Muscle layer of colon (tissue), 2 donors: ENCODE measurements at regions not wholly inside any gene's neighbourhood (a gene's known extent, or its start where the extent isn't known, plus 50 kb on each side); places are given as distances from the start of the nearest gene placed in this dataset.

Experiments
- H3K27ac ChIP-seq: one replicate; pipeline ENCODE4 v1.7.0; 2013; ENCODE audit warnings: low read depth, mild to moderate bottlenecking, low read length, moderate library complexity
- H3K27me3 ChIP-seq, 2 donors: one replicate each; pipeline ENCODE4 v1.7.0; 2013; ENCODE audit warnings: low read length in 2 of 2, mild to moderate bottlenecking in 2 of 2; ENCODE audit not compliant: insufficient read depth in 2 of 2, control insufficient read depth in 1 of 2
- H3K36me3 ChIP-seq: one replicate; pipeline ENCODE4 v1.7.0; 2013; ENCODE audit warnings: mild to moderate bottlenecking, low read length; ENCODE audit not compliant: insufficient read depth
- H3K4me1 ChIP-seq: one replicate; pipeline ENCODE4 v1.7.0; 2013; ENCODE audit warnings: mild to moderate bottlenecking, low read length; ENCODE audit not compliant: insufficient read depth
- H3K4me3 ChIP-seq, 2 donors: one replicate each; pipeline ENCODE4 v1.7.0; 2013; ENCODE audit warnings: low read length in 2 of 2, low read depth in 1 of 2, mild to moderate bottlenecking in 1 of 2, moderate library complexity in 1 of 2
- H3K9ac ChIP-seq: one replicate; pipeline ENCODE4 v1.7.0; 2013; ENCODE audit warnings: low read length
- H3K9me3 ChIP-seq: one replicate; pipeline ENCODE4 v1.7.0; 2013; ENCODE audit warnings: mild to moderate bottlenecking, low read length
- donor health status: abdominal sarcoma.
- donor health status: Adenocarcinoma of cecum.

DNA sequence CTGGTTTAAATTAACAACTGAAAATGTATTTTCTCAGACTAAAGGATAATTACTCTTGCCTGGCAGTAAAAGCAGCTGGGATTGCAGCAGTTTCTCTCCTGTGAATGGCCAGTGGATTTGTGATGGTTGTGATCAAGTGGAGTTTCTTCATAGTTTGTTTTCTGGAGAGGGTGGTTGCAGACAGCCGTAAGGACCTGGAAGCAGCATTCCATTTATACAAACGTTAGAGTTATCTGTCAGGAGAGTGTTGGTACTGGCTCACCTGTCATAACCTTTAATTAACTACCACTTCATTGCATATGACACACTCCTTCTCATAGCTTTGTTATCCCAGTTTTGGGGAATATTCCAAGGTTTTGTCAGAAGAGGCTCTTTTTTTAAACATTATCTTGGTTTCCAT, 258.4 kb upstream of the SLC10A2 start:
- H3K4me3 ChIP-seq, result no peak overlapping the region
- no peak overlapping the region for H3K9ac ChIP-seq
- no peak overlapping the region for H3K27ac ChIP-seq
- no peaks in the 10 kb centered on the region for H3K36me3 ChIP-seq
- no peaks in the 10 kb centered on the region for H3K9me3 ChIP-seq
- H3K27me3 ChIP-seq, result no peaks in the 10 kb centered on the region
- no peaks in the 10 kb centered on the region for H3K4me1 ChIP-seq

DNA sequence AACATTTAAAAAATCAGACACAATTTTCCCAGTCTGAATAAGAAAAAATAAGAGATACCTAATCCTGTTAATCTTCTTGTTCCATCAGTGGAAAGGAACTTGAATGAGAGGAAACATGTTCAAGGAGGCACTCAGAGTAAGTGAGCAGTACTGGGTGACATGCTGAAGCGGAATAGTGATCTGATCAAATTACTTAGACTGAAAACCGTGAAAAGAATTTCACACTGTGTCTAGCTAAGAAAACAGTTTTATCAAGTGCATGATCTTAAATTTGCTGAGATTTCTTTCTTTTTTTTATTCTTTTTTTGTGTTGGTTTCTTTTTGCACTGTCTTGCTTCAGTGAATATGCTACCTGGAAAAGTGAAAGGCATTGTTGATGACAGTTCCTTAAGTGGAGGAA, 249.5 kb upstream of the SLC10A2 start:
- no peak overlapping the region for H3K27ac ChIP-seq
- no peaks in the 10 kb centered on the region for H3K9me3 ChIP-seq
- H3K27me3 ChIP-seq, result no peaks in the 10 kb centered on the region
- H3K4me1 ChIP-seq, result no peaks in the 10 kb centered on the region
- H3K36me3 ChIP-seq, result no peaks in the 10 kb centered on the region
- no peak overlapping the region for H3K4me3 ChIP-seq
- no peak overlapping the region for H3K9ac ChIP-seq

DNA sequence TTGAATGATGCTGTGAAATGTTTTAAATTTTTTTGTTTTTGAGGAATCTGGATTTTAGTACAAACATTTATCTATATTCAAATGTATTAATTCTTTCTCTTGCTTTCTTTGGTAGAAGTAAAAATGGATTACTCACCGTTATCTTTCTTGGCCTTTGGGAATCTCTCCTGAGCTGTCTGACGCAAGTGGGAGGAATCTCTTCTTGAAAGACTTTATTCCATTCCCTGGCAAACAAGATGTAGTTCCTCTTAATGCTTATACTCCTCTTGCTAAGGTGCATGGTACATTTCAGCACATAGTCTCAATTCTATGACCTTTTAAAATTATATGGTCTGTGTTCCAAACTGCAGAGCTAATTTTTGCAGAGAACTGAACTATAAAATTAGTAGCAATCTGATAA, 246.2 kb upstream of the SLC10A2 start:
- Histone ChIP-seq H3K9me3 (no peaks in the 10 kb centered on the region), H3K4me1 (no peaks in the 10 kb centered on the region), H3K27me3 (no peaks in the 10 kb centered on the region), H3K36me3 (no peaks in the 10 kb centered on the region), H3K27ac (no peak overlapping the region), H3K9ac (no peak overlapping the region), H3K4me3 (no peak overlapping the region)

DNA sequence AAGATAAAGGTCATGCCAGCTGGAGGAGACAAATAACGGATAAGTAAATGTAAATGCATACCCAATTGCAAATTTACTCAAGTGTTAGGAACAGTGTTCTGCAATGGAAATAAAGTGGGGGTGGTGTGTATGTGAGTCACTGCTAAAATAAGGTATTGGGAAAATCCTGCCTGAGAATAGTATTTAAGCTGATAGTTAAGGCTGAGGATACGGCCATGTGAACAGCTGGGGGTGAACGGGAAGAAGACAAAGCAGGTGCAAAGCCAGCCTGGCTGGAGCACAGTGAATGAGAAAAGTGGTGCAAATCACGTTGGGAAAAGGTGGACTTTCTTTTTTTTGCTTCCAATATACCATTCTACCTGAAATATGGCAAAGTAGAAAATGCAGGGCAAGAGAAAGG, 242.4 kb upstream of the SLC10A2 start:
- H3K4me1 ChIP-seq, result no peaks in the 10 kb centered on the region
- no peak overlapping the region for H3K27ac ChIP-seq
- no peaks in the 10 kb centered on the region for H3K27me3 ChIP-seq
- H3K9me3 ChIP-seq, result no peaks in the 10 kb centered on the region
- H3K9ac ChIP-seq, result no peak overlapping the region
- no peaks in the 10 kb centered on the region for H3K36me3 ChIP-seq
- H3K4me3 ChIP-seq, result no peak overlapping the region

DNA sequence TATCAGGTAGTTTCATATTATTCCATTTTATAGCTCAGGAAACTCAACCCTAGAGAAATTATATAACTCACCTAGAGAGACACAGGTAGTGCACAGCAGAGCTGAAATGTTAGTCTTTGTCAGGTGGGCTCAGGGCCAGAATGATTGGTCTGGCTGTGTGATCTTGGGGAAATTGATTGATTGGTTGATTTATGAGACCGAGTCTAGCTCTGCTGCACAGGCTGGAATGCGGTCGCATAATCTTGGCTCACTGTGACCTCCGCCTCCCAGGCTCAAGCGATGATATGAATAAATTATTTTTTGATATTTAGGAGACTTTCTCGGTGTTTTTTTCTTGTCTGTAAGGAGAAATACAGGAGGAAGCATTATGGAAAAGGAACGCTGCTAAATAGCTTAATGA, 239.9 kb upstream of the SLC10A2 start:
- H3K4me1 ChIP-seq, result no peaks in the 10 kb centered on the region
- H3K27ac ChIP-seq, result no peak overlapping the region
- H3K9me3 ChIP-seq, result no peaks in the 10 kb centered on the region
- H3K9ac ChIP-seq, result no peak overlapping the region
- H3K36me3 ChIP-seq, result no peaks in the 10 kb centered on the region
- no peaks in the 10 kb centered on the region for H3K27me3 ChIP-seq
- no peak overlapping the region for H3K4me3 ChIP-seq

- Histone ChIP-seq H3K4me3 (no peak overlapping the region), H3K36me3 (no peaks in the 10 kb centered on the region), H3K27me3 (no peaks in the 10 kb centered on the region), H3K9me3 (no peaks in the 10 kb centered on the region), H3K27ac (no peak overlapping the region), H3K4me1 (no peaks in the 10 kb centered on the region), H3K9ac (no peak overlapping the region)
Observed at GRCh38 chr13:103303078-103303651, 236.9 kb upstream of the SLC10A2 start.

- Histone ChIP-seq H3K4me3 (no peak overlapping the region), H3K9me3 (no peaks in the 10 kb centered on the region), H3K27me3 (no peaks in the 10 kb centered on the region), H3K4me1 (no peaks in the 10 kb centered on the region), H3K36me3 (no peaks in the 10 kb centered on the region), H3K27ac (no peak overlapping the region), H3K9ac (no peak overlapping the region)
Observed at GRCh38 chr13:103302676-103303075, 236.5 kb upstream of the SLC10A2 start.

GRCh38 chr13:103299079-103299478, 232.9 kb upstream of the SLC10A2 start:
- H3K4me1 ChIP-seq, result no peaks in the 10 kb centered on the region
- H3K9ac ChIP-seq, result no peak overlapping the region
- H3K27ac ChIP-seq, result no peak overlapping the region

DNA sequence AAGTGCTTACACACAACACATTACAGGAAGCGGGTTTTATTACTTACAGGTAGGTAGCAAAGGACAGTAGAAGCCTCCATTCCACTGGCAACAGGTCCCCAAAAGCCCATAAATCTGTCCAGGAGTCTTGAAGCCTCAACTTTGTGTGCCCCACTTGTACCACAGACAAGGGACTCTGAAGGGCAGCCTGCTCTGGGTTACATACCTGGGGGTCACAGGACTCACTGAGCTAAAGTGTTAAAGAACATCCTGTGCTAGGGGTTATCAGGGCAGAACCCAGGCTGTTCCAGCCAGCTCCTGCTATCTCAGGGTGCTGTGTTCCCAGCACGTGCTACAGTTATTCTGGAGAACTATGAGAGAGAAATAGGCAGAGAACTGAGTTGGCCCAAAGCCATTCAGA, 230.9 kb upstream of the SLC10A2 start:
- no peak overlapping the region for H3K9ac ChIP-seq
- H3K4me3 ChIP-seq, result no peak overlapping the region
- H3K27ac ChIP-seq, result no peak overlapping the region
- H3K36me3 ChIP-seq, result no peaks in the 10 kb centered on the region
- H3K27me3 ChIP-seq, result no peaks in the 10 kb centered on the region
- no peaks in the 10 kb centered on the region for H3K9me3 ChIP-seq
- no peaks in the 10 kb centered on the region for H3K4me1 ChIP-seq

More at GRCh38 chr13:103299079-103299478, 232.9 kb upstream of the SLC10A2 start:
- Histone ChIP-seq H3K36me3 (no peaks in the 10 kb centered on the region), H3K27me3 (no peaks in the 10 kb centered on the region), H3K9me3 (no peaks in the 10 kb centered on the region), H3K4me3 (no peak overlapping the region)

GRCh38 chr13:103291798-103292572, 225.8 kb upstream of the SLC10A2 start:
- Histone ChIP-seq H3K4me1 (no peaks in the 10 kb centered on the region), H3K27me3 (no peaks in the 10 kb centered on the region), H3K36me3 (no peaks in the 10 kb centered on the region), H3K4me3 (no peak overlapping the region), H3K27ac (no peak overlapping the region), H3K9me3 (no peaks in the 10 kb centered on the region), H3K9ac (no peak overlapping the region)

GRCh38 chr13:103291226-103291625, 225.0 kb upstream of the SLC10A2 start:
- no peak overlapping the region for H3K4me3 ChIP-seq

GRCh38 chr13:103289681-103290080, 223.5 kb upstream of the SLC10A2 start:
- H3K27me3 ChIP-seq, result no peaks in the 10 kb centered on the region
- no peaks in the 10 kb centered on the region for H3K4me1 ChIP-seq
- no peak overlapping the region for H3K9ac ChIP-seq
- no peak overlapping the region for H3K27ac ChIP-seq
- no peaks in the 10 kb centered on the region for H3K9me3 ChIP-seq
- H3K36me3 ChIP-seq, result no peaks in the 10 kb centered on the region
- no peak overlapping the region for H3K4me3 ChIP-seq

More at GRCh38 chr13:103291226-103291625, 225.0 kb upstream of the SLC10A2 start:
- H3K27me3 ChIP-seq, result no peaks in the 10 kb centered on the region
- no peaks in the 10 kb centered on the region for H3K9me3 ChIP-seq
- no peak overlapping the region for H3K9ac ChIP-seq
- no peaks in the 10 kb centered on the region for H3K36me3 ChIP-seq
- H3K27ac ChIP-seq, result no peak overlapping the region
- H3K4me1 ChIP-seq, result no peaks in the 10 kb centered on the region
